ENCODE measurements at regions not wholly inside any gene's neighbourhood (a gene's known extent, or its start where the extent isn't known, plus 50 kb on each side); places are given as distances from the start of the nearest gene placed in this dataset.

GRCh38 chr6:27668442-27669294, 195.8 kb upstream of the ZNF184 start (continued):
- TF ChIP-seq SNAPC4 (CRISPR knock-in tag; IDR thresholded peaks at IDR 0.05) (no peak), NFE2L2 (IDR thresholded peaks at IDR 0.05; ENCODE audit: low read length) (no peak), HMGA1 (CRISPR knock-in tag; conservative IDR thresholded peaks at IDR 0.05) (no peak), MYNN (CRISPR knock-in tag; IDR thresholded peaks at IDR 0.05; ENCODE audit: low read depth) (no peak), TBX2 (CRISPR knock-in tag; IDR thresholded peaks at IDR 0.05; ENCODE audit: borderline replicate concordance) (peak; percentile 19; the same call in 1 of the 2 replicates), ZNF567 (CRISPR knock-in tag; IDR thresholded peaks at IDR 0.05; ENCODE audit: borderline replicate concordance) (no peak), TFAP4 (IDR thresholded peaks at IDR 0.05; ENCODE audit: borderline replicate concordance, low read depth) (peak; percentile 24; the same call in 1 of the 2 replicates), MLLT10 (CRISPR knock-in tag; IDR thresholded peaks at IDR 0.05) (no peak), ZFP36L1 (CRISPR knock-in tag; IDR thresholded peaks at IDR 0.05) (0 out of 2 replicates have a peak, but pooled peaks have one; percentile 20), SIX1 (CRISPR knock-in tag; IDR thresholded peaks at IDR 0.05; ENCODE audit: borderline replicate concordance) (no peak), ZNF441 (CRISPR knock-in tag; IDR thresholded peaks at IDR 0.05; ENCODE audit: borderline replicate concordance) (no peak), ZMAT3 (CRISPR knock-in tag; conservative IDR thresholded peaks at IDR 0.05) (no peak), POLR2A (IDR thresholded peaks at IDR 0.05; ENCODE audit: insufficient read depth in 1 of 2, low read depth in 2 of 2, low read length in 2 of 2) (no peak), KLF6 (CRISPR knock-in tag; IDR thresholded peaks at IDR 0.05) (no peak), PHB2 (IDR thresholded peaks at IDR 0.05; ENCODE audit: partially characterized antibody) (no peak)
- TF ChIP-seq, protein P1, sequence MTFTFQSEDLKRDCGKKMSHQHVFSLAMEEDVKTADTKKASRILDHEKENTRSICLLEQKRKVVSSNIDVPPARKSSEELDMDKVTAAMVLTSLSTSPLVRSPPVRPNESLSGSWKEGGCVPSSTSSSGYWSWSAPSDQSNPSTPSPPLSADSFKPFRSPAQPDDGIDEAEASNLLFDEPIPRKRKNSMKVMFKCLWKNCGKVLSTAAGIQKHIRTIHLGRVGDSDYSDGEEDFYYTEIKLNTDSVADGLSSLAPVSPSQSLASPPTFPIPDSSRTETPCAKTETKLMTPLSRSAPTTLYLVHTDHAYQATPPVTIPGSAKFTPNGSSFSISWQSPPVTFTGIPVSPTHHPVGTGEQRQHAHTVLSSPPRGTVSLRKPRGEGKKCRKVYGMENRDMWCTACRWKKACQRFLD (CRISPR knock-in tag; IDR thresholded peaks at IDR 0.05; ENCODE audit: borderline replicate concordance): no peak
- TF ChIP-seq, protein P2, sequence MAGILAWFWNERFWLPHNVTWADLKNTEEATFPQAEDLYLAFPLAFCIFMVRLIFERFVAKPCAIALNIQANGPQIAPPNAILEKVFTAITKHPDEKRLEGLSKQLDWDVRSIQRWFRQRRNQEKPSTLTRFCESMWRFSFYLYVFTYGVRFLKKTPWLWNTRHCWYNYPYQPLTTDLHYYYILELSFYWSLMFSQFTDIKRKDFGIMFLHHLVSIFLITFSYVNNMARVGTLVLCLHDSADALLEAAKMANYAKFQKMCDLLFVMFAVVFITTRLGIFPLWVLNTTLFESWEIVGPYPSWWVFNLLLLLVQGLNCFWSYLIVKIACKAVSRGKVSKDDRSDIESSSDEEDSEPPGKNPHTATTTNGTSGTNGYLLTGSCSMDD (CRISPR knock-in tag; IDR thresholded peaks at IDR 0.05): no peak
- TF ChIP-seq, protein P3, sequence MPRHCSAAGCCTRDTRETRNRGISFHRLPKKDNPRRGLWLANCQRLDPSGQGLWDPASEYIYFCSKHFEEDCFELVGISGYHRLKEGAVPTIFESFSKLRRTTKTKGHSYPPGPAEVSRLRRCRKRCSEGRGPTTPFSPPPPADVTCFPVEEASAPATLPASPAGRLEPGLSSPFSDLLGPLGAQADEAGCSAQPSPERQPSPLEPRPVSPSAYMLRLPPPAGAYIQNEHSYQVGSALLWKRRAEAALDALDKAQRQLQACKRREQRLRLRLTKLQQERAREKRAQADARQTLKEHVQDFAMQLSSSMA (CRISPR knock-in tag; IDR thresholded peaks at IDR 0.05): no peak
- TF ChIP-seq, protein P4, sequence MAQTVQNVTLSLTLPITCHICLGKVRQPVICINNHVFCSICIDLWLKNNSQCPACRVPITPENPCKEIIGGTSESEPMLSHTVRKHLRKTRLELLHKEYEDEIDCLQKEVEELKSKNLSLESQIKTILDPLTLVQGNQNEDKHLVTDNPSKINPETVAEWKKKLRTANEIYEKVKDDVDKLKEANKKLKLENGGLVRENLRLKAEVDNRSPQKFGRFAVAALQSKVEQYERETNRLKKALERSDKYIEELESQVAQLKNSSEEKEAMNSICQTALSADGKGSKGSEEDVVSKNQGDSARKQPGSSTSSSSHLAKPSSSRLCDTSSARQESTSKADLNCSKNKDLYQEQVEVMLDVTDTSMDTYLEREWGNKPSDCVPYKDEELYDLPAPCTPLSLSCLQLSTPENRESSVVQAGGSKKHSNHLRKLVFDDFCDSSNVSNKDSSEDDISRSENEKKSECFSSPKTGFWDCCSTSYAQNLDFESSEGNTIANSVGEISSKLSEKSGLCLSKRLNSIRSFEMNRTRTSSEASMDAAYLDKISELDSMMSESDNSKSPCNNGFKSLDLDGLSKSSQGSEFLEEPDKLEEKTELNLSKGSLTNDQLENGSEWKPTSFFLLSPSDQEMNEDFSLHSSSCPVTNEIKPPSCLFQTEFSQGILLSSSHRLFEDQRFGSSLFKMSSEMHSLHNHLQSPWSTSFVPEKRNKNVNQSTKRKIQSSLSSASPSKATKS (CRISPR knock-in tag; IDR thresholded peaks at IDR 0.05): no peak

Measured in HepG2 (cell line).